H1 (cell line): ENCODE measurements at regions not wholly inside any gene's neighbourhood (a gene's known extent, or its start where the extent isn't known, plus 50 kb on each side); places are given as distances from the start of the nearest gene placed in this dataset.

ENCODE experiments used
- TAF1 ChIP-seq: IDR thresholded peaks from 2 replicates; pipeline ENCODE4 v1.6.1; 2011; ENCODE audit warnings: mild to moderate bottlenecking, low read depth, low read length
- TF ChIP-seq, protein P1 (sequence below): fragments of 300-600 bp; sonication (generic); IDR thresholded peaks from 2 replicates; pipeline ENCODE4 v1.7.1; 2012; ENCODE audit warnings: low read length, moderate library complexity, mild to moderate bottlenecking, inconsistent platforms; ENCODE audit not compliant: insufficient replicate concordance

DNA sequence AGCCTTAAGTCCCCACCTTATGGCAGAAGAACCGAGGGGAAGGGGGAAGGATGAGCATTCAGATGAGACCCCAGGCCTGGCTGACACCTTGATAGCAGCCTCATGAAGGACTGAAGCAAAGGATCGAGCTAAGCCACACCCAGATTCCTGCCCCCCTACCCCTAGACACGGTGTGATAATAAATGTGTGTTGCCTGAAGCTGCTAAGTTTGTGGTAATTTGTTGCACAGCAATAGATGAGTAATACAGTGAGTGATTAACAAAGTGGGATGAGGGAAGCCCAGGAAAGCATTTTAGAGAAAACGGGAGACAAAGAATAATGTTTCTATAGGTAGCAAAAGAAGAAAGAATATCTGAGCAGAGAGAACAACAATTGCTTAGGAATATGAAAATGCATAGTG is 404.2 kb downstream of the MID1IP1 start (continued):
- TF ChIP-seq, protein P1, sequence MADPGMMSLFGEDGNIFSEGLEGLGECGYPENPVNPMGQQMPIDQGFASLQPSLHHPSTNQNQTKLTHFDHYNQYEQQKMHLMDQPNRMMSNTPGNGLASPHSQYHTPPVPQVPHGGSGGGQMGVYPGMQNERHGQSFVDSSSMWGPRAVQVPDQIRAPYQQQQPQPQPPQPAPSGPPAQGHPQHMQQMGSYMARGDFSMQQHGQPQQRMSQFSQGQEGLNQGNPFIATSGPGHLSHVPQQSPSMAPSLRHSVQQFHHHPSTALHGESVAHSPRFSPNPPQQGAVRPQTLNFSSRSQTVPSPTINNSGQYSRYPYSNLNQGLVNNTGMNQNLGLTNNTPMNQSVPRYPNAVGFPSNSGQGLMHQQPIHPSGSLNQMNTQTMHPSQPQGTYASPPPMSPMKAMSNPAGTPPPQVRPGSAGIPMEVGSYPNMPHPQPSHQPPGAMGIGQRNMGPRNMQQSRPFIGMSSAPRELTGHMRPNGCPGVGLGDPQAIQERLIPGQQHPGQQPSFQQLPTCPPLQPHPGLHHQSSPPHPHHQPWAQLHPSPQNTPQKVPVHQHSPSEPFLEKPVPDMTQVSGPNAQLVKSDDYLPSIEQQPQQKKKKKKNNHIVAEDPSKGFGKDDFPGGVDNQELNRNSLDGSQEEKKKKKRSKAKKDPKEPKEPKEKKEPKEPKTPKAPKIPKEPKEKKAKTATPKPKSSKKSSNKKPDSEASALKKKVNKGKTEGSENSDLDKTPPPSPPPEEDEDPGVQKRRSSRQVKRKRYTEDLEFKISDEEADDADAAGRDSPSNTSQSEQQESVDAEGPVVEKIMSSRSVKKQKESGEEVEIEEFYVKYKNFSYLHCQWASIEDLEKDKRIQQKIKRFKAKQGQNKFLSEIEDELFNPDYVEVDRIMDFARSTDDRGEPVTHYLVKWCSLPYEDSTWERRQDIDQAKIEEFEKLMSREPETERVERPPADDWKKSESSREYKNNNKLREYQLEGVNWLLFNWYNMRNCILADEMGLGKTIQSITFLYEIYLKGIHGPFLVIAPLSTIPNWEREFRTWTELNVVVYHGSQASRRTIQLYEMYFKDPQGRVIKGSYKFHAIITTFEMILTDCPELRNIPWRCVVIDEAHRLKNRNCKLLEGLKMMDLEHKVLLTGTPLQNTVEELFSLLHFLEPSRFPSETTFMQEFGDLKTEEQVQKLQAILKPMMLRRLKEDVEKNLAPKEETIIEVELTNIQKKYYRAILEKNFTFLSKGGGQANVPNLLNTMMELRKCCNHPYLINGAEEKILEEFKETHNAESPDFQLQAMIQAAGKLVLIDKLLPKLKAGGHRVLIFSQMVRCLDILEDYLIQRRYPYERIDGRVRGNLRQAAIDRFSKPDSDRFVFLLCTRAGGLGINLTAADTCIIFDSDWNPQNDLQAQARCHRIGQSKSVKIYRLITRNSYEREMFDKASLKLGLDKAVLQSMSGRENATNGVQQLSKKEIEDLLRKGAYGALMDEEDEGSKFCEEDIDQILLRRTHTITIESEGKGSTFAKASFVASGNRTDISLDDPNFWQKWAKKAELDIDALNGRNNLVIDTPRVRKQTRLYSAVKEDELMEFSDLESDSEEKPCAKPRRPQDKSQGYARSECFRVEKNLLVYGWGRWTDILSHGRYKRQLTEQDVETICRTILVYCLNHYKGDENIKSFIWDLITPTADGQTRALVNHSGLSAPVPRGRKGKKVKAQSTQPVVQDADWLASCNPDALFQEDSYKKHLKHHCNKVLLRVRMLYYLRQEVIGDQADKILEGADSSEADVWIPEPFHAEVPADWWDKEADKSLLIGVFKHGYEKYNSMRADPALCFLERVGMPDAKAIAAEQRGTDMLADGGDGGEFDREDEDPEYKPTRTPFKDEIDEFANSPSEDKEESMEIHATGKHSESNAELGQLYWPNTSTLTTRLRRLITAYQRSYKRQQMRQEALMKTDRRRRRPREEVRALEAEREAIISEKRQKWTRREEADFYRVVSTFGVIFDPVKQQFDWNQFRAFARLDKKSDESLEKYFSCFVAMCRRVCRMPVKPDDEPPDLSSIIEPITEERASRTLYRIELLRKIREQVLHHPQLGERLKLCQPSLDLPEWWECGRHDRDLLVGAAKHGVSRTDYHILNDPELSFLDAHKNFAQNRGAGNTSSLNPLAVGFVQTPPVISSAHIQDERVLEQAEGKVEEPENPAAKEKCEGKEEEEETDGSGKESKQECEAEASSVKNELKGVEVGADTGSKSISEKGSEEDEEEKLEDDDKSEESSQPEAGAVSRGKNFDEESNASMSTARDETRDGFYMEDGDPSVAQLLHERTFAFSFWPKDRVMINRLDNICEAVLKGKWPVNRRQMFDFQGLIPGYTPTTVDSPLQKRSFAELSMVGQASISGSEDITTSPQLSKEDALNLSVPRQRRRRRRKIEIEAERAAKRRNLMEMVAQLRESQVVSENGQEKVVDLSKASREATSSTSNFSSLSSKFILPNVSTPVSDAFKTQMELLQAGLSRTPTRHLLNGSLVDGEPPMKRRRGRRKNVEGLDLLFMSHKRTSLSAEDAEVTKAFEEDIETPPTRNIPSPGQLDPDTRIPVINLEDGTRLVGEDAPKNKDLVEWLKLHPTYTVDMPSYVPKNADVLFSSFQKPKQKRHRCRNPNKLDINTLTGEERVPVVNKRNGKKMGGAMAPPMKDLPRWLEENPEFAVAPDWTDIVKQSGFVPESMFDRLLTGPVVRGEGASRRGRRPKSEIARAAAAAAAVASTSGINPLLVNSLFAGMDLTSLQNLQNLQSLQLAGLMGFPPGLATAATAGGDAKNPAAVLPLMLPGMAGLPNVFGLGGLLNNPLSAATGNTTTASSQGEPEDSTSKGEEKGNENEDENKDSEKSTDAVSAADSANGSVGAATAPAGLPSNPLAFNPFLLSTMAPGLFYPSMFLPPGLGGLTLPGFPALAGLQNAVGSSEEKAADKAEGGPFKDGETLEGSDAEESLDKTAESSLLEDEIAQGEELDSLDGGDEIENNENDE = no peak
- TF ChIP-seq TAF1 = no peak
